T-helper 1 cell (primary cell): ENCODE measurements at regions not wholly inside any gene's neighbourhood (a gene's known extent, or its start where the extent isn't known, plus 50 kb on each side); places are given as distances from the start of the nearest gene placed in this dataset.

Experiments
- DNase-seq, 5 donors: peaks; one replicate each; pipeline ENCODE4 v3.0.0-alpha.2; 2012 to 2020

GRCh38 chr4:20456407-20456806 is 204.7 kb downstream of the SLIT2 start:
- DNase-seq: no peak

DNA sequence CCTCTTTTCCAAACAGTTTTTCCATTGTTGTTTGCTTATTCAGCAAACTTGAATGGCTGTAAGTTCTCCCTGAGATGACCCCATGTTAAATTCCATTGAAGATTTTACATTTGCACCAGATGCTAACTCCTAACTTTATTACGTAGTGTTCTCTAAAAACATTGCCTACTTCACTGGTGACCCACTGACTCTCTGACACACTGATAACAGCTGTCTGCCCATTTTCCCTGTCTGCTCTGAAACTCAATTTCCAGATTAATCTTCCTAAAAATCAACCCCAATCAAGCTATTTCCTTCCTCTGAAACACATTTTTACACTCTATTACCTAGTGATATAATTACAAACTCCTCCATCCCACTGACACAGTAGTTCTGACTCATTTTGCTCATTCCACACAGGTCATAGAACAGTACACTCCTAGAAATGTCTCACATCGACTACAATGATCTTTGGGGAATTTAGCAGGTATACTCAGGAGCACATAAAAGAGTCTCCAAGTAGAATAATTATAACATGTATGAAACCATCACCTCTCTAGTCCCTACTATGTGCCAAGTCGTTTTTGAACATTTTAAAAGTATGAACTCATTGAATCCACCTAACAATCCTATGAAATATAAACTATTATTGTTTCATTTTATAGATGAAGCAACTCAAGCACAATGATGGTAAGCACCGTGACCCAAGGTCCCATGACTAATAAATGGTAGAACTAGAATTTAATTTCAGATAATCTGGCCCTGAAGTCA is 210.9 kb downstream of the SLIT2 start:
- no peak for DNase-seq

GRCh38 chr4:20463176-20463430 is 211.4 kb downstream of the SLIT2 start:
- no peak for DNase-seq

DNA sequence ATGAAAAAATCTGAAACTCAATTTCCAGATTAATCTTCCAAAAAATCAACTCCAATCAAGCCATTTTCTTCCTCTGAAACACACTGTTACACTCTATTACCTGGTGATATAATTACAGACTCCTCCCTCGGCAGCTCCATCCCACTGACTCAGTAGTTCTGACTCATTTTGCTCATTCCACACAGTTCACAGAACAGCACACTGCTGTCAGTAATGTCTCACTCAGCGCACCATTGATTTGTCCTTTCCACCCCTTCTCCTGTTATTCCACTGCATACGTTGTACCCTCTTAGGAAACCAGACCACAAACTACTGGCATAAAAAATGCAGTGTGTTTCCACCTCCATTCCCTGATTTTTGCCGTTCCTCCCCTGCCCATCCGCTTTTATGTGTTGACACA is 212.7 kb downstream of the SLIT2 start:
- DNase-seq: no peak

DNA sequence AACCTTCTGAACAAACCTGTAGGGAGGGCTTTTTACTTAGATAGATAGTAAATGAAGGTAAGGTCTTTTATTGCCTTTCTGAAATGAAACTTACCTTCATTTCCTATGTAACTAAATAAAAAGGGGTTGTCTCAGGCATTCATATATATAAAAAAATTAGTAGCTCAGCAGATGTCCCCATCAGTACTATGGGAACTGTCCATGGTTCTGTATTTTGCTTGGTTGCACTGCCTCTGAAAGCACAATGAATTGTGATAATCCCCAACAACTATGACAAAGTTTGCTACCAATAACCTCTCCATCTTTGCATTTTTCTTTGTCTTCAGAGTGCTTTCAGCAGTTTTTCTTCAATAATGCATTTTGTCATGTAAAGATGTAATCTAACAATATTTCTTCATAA is 222.4 kb downstream of the SLIT2 start:
- no peak for DNase-seq

GRCh38 chr4:20478412-20478811 is 221.8 kb upstream of the PACRGL start:
- no peak for DNase-seq

GRCh38 chr4:20480165-20480947 is 219.9 kb upstream of the PACRGL start:
- no peak for DNase-seq

DNA sequence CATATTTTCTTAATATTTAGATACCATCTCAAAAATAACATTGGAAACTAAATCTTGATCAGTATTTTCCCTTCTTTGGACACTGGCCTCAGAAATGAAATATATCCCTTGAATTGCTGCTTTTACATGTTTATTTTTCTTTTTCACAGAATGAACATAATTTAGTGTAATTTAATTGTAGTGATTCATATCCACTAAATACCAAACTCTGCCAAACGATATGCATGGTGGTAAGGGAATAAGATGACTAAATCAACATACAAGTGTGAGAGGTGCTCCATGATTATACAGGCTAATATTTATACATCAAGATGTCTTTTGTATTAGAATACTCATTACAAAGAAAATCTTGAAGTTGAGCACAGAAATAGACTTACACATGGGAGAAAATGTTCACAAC is 216.8 kb upstream of the PACRGL start:
- DNase-seq: no peak

GRCh38 chr4:20486433-20486832 is 213.8 kb upstream of the PACRGL start:
- DNase-seq: no peak

GRCh38 chr4:20487446-20487845 is 212.8 kb upstream of the PACRGL start:
- DNase-seq: no peak

GRCh38 chr4:20487852-20488251 is 212.4 kb upstream of the PACRGL start:
- DNase-seq: no peak

DNA sequence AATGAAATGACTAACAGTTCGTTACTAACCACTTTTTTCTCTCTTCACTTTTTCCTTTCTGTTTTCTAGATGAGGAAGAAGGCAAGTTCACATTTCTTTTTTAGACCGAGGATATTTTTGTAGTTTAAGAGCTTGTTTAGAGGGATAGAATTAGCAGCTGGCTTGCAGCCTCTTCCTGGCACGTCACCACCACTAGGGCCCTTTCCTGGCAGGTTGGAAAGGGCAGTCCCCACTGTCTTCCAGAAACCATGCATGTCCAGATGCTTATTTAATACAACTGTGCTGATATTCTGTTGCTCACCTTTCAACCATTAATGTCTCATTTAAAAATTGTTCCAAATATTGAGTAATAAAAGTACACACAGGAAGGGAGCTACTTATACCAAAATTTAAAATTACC is 209.5 kb upstream of the PACRGL start:
- DNase-seq: no peak

DNA sequence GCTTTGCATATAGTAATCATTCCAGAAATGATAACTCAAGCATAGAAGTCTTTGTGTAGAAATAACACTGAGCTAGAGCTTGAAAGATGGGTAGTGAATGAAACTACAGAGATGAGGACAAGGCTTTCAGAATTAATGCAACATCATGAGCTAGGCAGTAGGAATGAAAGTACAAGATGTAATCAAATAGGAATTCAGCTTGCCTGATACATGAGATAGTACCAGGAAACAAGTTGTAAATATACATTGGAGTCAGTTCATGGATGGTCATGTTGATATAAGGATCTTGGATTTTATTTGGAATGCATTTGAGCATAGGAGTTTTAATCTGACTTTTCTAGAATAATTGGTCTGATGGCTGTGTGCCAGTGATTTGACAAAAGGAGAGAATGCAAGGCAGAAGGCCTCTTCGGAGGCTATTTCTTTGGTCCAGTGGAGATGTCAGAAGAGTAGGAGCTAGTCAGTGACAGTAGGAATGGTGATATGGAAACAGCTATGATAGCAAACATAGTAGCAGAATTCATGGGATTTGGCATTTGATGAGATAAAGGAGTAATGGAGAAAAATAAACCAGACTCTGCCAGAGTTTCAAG is 206.4 kb upstream of the PACRGL start:
- DNase-seq: no peak

- DNase-seq: no peak
Observed at GRCh38 chr4:20496068-20496467, 204.2 kb upstream of the PACRGL start.

DNA sequence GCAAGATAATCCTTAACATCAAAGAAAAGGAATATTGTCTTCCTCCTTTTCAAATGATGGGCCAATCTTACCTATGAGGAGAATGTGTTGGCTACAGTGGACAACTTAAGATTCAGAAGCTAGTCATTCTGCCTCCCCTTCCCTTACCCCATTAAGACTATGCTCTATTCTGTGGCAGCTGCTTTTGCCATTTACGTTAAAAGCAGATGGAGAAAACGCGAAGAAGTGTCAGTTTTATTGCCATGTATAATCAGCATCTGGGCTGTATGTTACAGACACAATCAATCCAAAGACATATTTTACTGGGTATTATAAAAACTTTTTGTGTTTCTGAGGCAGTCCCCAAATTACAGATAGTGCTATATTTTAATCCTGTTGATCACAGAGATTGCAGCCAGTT is 196.1 kb upstream of the PACRGL start:
- DNase-seq: no peak

GRCh38 chr4:20505927-20506326 is 194.3 kb upstream of the PACRGL start:
- DNase-seq: no peak

- DNase-seq: no peak
Observed at GRCh38 chr4:20506827-20507226, 193.4 kb upstream of the PACRGL start.

- DNase-seq: no peak
Observed at GRCh38 chr4:20509315-20509714, 190.9 kb upstream of the PACRGL start.

DNA sequence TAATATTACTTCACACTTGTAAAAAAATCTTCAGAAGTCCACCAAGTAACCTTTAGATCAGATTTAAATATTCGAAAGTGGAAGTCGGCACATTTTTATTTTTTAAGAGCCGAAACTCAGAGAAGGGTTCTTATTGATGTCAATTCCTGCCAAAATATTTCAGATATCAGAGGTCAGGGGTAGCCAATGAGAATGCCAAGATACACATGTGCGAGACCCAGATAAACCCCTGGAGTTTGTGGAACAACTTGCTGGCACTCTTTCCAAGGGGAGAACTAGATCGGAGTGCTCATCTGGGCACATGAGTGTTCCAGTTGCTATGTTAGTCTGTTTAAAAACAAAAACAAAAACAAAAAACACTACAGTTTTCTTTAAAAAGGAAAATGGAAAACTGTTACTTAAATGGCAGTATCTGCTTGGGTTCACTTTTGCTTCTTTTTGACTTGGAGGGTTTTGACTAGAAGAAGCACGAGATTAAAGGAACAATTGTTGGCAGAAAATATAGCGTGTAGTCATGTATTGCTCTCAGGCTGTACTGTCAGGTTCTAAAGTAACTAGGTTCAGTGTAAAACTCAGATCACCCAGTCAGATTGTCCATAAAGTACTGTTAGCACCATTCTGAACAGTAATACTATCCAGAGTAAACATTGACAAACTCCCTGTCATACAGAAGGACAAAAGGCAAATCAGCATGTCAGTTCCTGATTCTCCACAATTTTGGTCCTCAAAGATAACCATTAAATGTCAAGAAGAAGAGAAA is 188.0 kb upstream of the PACRGL start:
- DNase-seq: no peak

- no peak for DNase-seq
Observed at GRCh38 chr4:20512985-20513384, 187.3 kb upstream of the PACRGL start.

DNA sequence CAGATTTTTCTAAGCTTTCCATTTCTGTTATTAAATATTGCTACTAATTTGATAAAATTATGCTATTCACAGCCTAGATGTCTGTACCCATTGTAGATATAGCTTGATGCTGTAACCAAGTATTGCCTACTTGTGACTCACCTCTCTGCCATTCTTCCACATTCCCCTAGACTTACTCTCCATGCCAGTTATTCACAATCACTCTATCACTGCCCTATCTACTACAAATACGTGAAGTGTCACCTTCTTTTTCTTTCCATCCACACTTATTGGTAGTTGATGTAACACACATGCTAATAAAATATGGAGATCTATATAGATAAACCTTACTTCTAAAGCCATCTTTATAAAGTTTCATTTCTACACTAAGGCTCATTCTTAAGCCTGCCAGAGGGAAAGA is 179.4 kb upstream of the PACRGL start:
- DNase-seq: no peak

DNA sequence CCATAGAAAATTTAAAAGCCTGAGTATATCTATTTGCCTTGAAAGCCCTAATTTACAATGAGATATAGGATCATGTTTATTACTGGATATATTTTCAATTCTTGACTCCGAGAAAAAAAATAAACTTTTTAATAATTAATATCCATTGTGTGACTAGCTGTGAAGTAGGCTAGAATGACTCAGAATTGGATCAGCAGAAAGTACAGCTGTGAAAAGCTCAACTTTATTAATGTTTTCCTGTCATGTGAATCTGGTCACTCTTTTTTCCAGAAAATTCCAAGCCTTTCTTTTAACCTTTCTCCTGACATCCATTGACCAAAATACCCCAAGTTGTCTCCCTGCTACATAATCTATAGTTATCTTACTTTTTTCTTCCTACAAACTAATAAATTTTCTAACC is 171.8 kb upstream of the PACRGL start:
- no peak for DNase-seq

DNA sequence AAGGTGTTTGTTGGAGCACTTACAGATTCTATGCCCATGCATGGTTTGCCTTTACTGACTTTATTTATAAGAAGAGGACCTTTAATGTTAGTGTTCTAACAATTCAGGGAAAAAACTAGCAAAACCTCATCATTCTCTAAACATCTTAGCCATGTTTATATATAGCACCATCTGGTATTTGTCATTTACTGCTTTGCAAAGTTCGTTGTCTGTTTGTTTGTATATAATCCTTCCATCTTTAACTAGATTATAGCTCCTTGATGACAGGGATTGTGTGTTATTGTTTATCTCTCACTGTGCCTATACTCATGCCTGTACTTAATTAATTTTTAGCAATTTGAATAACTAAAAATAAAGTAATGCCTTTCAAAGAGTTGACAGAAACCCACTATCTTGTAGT is 170.6 kb upstream of the PACRGL start:
- no peak for DNase-seq
